OCI-LY7 (cell line): ENCODE measurements at regions not wholly inside any gene's neighbourhood (a gene's known extent, or its start where the extent isn't known, plus 50 kb on each side); places are given as distances from the start of the nearest gene placed in this dataset.

Experiments
- CTCF ChIP-seq: fragments of 200-600 bp; sonication (generic); conservative IDR thresholded peaks from 2 replicates; pipeline ENCODE4 v1.5.1; 2014; ENCODE audit warnings: mild to moderate bottlenecking, antibody characterized with exemption, low read length, moderate library complexity, mixed read lengths
- EZH2phosphoT487 ChIP-seq: fragments of 200-600 bp; sonication (generic); IDR thresholded peaks from 2 replicates; pipeline ENCODE4 v1.6.1; 2018; ENCODE audit warnings: low read depth, borderline replicate concordance, mild to moderate bottlenecking, mixed run types, antibody characterized with exemption, low read length, moderate library complexity, mixed read lengths

- TF ChIP-seq EZH2phosphoT487 (no peak), CTCF (no peak)
Observed at GRCh38 chr10:131804551-131805295, 96.1 kb upstream of the PPP2R2D start.
